Keratinocyte (primary cell): ENCODE measurements at regions not wholly inside any gene's neighbourhood (a gene's known extent, or its start where the extent isn't known, plus 50 kb on each side); places are given as distances from the start of the nearest gene placed in this dataset.

ENCODE experiments used
- CTCF ChIP-seq, 3 experiments: IDR thresholded peaks in 1 of 3; conservative IDR thresholded peaks in 1 of 3; optimal IDR thresholded peaks in 1 of 3; 2 replicates in 2 of 3; 3 replicates in 1 of 3; pipeline versions ENCODE3 to v1.5.1; 2011; ENCODE audit warnings: low read length in 3 of 3, mild to moderate bottlenecking in 3 of 3, moderate library complexity in 2 of 3, control low read depth in 1 of 3, inconsistent platforms in 1 of 3; ENCODE audit not compliant: insufficient read depth in 2 of 3; ENCODE audit errors: extremely low read depth in 1 of 3
- EZH2 ChIP-seq: IDR thresholded peaks from one replicate; pipeline ENCODE4 v1.6.1; 2012; ENCODE audit warnings: inconsistent platforms, mild to moderate bottlenecking, low read length, moderate library complexity

- TF ChIP-seq CTCF (optimal IDR thresholded peaks at IDR 0.05 in 1 of 3, IDR thresholded peaks at IDR 0.05 in 1 of 3, conservative IDR thresholded peaks at IDR 0.05 in 1 of 3; ENCODE audit: extremely low read depth in 1 of 3, insufficient read depth in 2 of 3, low read length in 3 of 3) (no peak), EZH2 (no peak)
Observed at GRCh38 chr11:131199015-131199280, 171.5 kb upstream of the NTM start.
